DMS53 treated with DMSO at 0.1 percent for 48 hours (cell line): ENCODE measurements at regions not wholly inside any gene's neighbourhood (a gene's known extent, or its start where the extent isn't known, plus 50 kb on each side); places are given as distances from the start of the nearest gene placed in this dataset.
"Not testable (repeated sequence)": the region's sequence is repeated elsewhere in the genome, so short reads cannot be mapped to it uniquely, and the experiment has no call there.

Source experiments
- DNase-seq: peaks from one replicate; lab custom pipeline; 2025; ENCODE audit not compliant: unreplicated experiment; lab: John Stamatoyannopoulos, UW

DNA sequence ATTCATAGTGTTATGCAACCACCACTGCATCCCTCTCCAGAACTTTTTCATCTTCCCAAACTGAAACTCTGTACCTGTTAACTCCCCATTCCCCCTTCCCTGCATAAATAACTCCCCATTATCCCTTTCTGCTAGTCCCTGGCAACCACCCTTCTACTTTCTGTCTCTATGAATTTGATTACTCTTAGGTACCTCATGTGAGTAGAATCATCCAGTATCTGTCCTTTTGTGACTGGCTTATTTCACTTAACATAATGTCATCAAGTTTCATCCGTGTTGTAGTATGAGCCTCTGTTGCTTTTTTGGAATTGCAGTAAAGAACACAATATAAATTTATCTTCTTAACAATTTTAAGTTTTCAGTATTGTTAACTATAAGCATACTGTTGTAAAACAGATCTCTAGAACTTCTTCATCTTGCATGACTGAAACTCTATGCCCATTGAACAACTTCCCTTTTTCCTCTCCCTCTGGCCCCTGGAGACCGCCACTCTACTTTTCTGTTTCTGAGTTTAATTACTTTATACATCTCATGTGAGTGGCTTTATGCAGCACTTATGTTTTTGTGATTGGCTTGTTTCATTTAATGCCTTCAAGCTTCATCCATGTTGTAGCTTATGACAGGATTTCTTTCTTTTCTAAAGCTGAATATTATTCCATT is 87.3 kb upstream of the ABCC4 start:
- DNase-seq: no peak

- DNase-seq: no peak
Measured at GRCh38 chr13:95391362-95391761, 90.1 kb upstream of the ABCC4 start.

GRCh38 chr13:95391785-95392184 is 90.5 kb upstream of the ABCC4 start:
- no peak for DNase-seq

DNA sequence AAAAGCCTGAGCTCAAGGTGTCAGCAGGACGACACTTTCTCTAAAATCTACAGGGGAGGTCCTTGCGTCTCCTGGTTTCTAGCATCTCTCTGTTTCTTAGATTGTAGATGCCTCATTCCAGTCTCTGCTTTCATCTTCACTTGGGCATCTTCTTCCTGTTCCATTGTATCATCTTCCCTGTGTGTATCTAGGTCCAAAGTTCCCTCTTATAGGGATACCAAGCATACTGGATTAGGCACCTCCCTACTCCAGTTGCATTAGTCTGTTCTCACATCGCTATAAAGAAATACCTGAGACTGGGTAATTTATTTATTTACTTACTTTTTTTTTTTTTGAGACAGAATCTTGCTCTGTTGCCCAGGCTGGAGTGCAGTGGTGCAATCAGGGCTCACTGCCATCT is 91.3 kb upstream of the ABCC4 start:
- no peak for DNase-seq

GRCh38 chr13:95403349-95404140 is 102.3 kb upstream of the ABCC4 start:
- DNase-seq: peak; percentile 5

- DNase-seq: peak; percentile 53
Measured at GRCh38 chr13:95404141-95404882, 103.1 kb upstream of the ABCC4 start.

GRCh38 chr13:95406176-95406575 is 104.9 kb upstream of the ABCC4 start:
- no peak for DNase-seq

- no peak for DNase-seq
Measured at GRCh38 chr13:95411428-95412040, 110.3 kb upstream of the ABCC4 start.

GRCh38 chr13:95418946-95419345 is 117.7 kb upstream of the ABCC4 start:
- DNase-seq: no peak

DNA sequence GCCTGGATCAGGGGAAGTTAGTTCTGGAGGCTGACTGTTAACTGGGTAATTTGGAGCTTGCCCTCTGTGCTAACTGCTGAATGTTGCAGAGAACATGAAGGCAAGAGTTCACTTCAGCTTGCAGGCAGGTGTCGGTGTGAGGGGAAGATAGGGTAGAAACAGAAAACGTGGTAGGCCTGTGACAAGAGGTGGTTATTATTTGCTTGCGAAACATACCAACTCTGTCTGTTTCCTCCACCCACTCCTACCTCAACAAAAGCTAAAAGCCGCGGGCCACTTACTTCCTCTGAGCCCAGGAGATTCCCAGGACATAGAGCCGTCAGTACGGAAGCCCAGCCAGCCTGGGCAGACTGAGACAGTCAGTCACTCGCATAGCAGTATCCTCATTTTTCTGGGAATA is 119.2 kb upstream of the ABCC4 start:
- no peak for DNase-seq

DNA sequence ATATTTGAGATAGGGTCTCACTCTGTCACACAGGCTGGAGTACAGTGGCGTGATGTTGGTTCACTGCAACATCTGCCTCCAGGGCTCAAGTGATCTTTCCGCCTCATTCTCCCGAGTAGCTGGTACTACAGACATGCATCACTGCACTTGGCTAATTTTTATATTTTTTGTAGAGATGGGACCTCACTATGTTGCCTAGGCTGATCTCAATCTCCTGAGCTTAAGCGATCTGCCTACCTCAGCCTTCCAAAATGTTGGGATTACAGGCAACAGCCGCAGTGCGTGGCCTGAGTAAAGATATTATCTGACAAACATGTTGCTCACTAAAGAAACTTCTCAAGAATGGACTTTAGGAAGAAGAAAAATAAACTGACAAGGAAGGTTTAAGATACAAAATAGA is 125.4 kb upstream of the ABCC4 start:
- no peak for DNase-seq

DNA sequence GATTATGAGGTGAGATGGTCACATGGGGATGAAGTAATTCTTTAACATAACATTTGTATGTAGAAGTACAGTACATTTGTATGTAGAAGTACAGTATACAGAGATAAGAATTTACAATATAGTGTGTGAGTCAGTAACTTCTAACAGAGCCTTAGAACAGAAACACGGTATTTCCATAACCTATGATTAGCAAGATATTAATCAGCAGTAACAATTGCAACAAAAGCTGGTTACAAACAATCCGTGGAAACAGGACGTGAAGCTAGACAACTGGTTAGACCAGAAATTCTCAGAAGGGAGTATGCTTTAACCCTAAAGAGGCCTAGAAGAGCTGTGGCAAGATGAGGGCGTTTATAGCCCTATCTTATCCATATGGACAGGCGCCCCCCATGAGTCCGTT is 122.0 kb upstream of the CLDN10 start:
- DNase-seq: not testable (repeated sequence)

- no peak for DNase-seq
Measured at GRCh38 chr13:95432141-95432540, 120.4 kb upstream of the CLDN10 start.

- no peak for DNase-seq
Measured at GRCh38 chr13:95433537-95433936, 119.0 kb upstream of the CLDN10 start.

GRCh38 chr13:95434111-95434510 is 118.4 kb upstream of the CLDN10 start:
- DNase-seq: no peak

GRCh38 chr13:95437561-95437960 is 115.0 kb upstream of the CLDN10 start:
- no peak for DNase-seq

GRCh38 chr13:95438297-95438696 is 114.2 kb upstream of the CLDN10 start:
- DNase-seq: no peak

DNA sequence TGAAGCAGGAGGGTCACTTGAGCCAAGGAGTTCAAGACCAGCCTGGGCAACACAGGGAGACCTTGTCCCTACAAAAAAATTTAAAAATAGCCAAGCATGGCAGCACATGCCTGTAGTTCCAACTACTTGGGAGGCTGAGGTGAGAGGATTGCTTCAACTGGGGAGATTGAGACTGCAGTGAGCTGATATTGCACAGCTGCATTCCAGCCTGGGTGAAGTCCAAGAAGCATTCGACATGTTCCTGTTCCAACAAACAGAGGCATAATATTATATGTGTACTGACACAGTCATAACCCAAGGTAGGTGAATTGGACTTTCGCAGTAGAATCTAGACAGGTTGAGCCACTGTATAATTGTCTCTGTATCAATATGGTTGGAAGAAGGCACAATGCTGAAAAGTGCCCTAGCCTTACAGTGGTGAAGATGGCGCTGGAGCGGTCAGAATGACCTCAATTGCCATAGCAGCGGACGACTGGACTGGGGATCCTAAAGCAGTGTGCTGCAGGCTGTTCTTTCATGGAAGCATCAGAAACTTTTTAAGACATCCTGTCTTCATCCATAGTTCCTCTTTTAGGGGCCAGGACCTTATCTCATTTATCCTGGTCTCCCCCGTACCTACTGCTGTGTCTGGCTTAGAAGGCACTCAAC is 112.0 kb upstream of the CLDN10 start:
- DNase-seq: no peak

DNA sequence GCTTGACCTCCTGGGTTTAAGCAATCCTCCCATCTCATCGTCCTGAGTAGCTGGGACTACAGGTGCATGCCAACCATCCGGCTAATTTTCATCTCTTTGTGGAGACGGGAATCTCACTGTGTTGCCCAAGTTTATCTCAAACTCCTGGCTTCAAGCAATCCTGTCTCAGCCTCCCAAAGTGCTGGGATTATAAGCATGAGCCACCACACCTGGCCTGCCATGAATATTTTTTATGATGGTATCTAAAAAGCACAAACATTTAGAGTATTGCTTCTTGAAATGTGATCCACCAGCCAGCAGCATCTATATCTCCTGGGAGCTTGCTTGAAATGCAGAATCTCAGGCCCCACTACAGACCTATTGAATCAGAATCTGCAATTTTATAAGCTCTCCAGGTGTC is 111.2 kb upstream of the CLDN10 start:
- no peak for DNase-seq

DNA sequence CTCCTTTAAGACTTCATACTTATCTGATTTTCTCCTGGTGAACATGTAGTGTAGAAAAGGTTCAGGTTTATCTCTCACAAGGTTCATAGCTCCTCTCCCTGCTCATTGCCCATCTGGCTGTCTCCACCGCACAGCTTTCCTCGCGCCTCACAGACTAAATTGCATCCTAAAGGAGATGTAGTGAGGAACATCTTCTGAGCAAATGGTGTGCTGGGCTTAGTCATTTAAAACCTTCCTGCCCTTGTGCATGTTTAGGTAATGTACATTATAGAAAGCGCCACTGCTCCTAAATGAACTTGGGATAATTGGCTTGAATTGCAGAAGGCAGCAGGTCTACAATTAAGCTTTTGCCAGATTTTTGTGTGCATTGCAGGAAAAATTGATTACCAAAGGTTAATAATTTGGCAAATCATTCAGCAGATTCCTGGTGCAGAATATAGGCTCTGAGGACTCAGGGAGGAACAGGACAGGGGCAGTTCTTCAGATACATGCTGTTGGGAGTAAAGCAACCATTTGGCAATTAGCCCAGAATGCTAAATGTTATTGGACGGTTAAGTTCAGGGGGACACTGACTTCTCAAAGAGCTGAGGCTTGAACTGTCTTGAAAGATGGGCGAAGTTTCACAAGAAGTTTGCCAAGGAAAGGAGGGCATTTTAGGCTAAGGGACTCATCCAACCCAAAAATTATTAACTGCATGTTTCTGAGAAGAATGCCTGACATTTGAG is 108.4 kb upstream of the CLDN10 start:
- no peak for DNase-seq
